HK-2 (cell line): ENCODE measurements at regions not wholly inside any gene's neighbourhood (a gene's known extent, or its start where the extent isn't known, plus 50 kb on each side); places are given as distances from the start of the nearest gene placed in this dataset.
A peak's percentile ranks its signal among the peaks of the same experiment; 100 is the strongest.

ENCODE experiments used
- DNase-seq: peaks from one replicate; pipeline ENCODE4 v3.0.0-alpha.2; 2018; ENCODE audit not compliant: unreplicated experiment

DNA sequence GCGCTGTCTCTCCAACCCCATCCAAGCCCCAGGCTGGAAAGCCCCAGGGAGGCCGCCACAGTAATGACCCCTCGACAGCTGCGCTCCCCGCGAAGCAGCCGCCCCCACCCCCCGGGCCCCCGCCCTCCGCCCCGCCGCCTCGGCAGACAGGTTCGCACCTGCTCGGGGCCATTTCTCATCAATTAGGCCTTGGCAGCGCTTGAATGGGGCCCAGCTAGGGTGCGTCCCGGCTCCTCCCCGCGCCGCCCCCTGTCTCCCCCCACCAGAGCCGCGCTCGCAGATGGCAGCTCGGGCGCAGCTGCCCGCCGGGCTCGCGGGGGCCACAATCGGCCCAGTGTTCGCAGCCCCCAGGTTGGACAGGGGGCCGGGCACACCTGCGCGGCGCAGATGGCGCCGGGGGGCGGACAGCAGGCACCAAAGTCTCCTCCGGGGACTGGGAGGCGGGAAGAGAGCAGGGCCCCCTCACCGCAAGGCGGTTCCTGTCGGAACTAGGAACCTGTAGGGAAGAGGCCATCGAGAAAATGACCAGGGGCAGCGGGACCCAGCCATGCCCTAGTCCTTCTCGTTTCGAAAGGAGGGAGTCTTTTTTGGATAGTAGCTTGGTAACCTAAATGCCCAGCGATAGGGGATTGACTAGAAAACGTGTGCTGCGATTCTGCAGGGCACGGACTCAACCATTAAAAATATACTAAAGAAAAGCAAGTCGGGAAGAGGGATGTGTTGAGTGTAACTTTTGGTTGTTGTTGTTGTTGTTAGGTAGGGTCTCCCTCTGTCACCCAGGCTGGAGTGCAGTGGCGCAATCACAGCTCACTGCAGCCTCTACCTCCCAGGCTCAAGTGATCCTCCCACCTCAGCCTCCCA is 83.2 kb upstream of the EYA2 start:
- no peak for DNase-seq

DNA sequence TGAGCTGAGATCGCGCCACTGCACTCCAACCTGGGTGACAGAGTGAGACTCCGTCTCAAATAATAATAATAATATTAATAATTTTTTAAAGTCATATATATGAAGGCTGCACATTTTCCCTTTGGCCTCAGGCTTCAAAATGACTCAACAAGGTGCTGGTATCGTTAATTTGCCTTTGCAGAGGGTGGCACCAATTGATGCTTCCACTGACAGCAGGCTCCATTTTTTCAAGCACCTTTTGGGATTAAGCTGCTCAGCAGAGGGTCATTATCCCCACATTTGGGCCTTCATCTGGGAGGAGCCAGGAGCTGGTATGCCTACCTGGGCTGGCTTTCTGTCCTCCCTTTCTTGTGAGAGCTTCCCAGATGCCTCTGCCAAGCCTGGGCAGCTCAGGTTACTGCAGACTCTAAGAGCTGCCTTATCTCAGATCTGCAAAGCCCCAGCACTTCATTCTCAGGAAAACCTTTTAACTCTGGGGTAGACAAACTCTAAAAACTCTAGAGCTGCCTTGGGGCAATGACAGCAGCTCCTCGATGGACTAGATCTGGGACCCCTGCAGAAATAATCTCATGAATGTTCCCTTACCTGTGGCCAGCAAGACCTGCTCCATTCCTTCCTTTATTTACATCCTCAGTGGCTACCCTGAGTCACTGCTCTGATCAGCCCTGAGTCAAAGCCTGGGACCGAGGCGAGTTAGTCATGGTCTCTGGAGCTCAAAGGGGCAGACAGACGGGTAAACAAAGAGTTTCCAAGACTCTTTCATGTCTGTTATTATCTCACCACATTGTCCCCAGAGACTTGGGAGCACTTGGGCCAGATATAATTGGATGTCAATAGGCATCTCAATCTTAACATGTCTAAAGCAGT is 80.0 kb upstream of the EYA2 start:
- peak; percentile 52 for DNase-seq

DNA sequence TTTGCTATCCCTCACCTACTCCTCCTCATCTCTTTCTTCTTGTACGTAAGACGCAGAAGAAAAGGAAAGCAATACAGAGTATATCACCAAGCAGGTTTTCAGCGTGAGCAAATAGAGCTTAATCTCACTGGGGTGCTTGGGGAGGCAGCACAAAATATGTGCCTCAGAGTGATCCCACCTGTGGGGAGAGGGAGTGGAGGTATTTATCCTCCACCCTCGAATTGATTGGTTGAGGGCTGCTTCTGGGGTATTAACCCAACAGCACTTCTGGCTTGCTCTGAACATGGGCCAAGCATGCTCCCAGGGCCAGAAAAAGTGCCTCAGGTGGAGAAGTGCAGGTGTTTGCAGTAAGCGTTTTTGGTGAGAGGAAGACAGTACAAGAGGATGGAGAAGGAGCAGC is 78.5 kb upstream of the EYA2 start:
- no peak for DNase-seq

GRCh38 chr20:46816886-46817638 is 77.6 kb upstream of the EYA2 start:
- DNase-seq: no peak

GRCh38 chr20:46820682-46821081 is 74.0 kb upstream of the EYA2 start:
- DNase-seq: no peak

DNA sequence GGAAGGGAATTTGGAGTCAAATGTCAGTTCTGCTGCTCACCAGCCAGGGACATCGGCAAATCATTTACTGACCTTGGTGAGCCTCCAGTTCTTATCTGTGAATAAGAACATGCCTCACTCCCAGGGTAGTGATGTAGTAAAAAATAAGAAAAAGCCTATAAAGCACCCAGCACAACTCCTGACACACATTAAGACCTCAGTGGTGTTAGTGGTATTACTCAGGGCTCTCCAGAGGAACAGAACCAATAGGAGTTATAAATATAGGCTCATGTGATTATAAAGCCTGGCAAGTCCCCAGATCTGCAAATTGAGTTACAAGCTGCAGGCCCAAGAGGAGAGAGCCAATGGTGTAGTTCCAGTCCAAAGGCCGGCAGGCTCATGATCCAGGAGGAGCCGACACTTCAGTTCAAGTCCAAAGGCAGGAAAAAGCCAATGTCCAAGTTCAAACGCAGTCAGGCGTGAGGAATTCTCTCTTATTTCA is 71.3 kb upstream of the EYA2 start:
- DNase-seq: no peak

GRCh38 chr20:46823753-46824152 is 70.9 kb upstream of the EYA2 start:
- DNase-seq: no peak

DNA sequence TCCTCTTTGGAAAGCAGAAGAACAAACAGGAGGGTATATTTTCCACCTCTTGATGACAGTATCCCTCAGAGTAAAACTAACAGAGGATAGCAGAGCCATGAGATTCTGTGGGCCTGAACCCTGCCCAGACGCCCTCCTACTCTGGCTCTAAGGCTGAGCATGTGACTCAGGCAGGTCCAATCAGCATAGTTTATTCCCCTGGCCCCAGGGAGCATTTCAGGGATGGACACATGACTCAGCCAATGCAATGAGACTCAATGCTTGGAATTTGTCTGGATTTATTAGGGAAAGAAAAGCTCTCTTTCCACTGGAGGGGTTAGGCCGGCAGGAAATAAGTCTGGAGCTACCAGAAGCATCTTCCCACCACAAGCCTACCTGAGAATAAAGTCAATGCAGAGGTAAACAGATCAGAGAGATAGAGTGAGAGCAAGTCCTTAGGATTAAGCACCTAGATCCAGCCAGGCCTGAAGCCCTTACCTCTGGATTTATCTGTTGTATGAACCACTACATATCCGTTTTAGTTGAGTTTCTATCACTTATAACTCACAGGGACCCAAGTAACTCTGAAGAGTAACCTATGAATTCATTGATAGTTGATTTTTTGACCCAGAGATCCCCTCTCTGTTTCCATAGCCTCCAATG is 68.2 kb upstream of the EYA2 start:
- DNase-seq: no peak

GRCh38 chr20:46827718-46828458 is 66.8 kb upstream of the EYA2 start:
- no peak for DNase-seq

- no peak for DNase-seq
These were observed 66.2 kb upstream of the EYA2 start for GRCh38 chr20:46828471-46828870.

- DNase-seq: no peak
These were observed 63.6 kb upstream of the EYA2 start for GRCh38 chr20:46830886-46831632.

DNA sequence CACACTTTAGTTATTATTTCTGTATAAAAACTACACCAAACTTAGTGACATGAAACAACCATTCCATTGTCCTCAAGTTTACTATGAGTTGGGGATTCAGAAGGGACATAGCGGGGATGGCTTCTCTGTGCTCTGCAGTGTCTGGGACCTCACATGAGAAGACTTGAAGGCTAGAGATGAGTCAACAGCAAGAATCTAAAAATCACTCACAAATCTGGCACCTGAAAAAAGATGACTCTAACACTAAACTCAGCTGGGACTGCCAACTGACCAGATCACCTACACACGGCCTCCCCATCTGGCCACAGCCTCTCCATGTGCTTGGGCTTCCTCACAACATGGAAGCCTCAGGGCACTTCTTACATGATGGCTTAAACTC is 63.0 kb upstream of the EYA2 start:
- no peak for DNase-seq

- no peak for DNase-seq
These were observed 62.1 kb upstream of the EYA2 start for GRCh38 chr20:46832555-46832954.

DNA sequence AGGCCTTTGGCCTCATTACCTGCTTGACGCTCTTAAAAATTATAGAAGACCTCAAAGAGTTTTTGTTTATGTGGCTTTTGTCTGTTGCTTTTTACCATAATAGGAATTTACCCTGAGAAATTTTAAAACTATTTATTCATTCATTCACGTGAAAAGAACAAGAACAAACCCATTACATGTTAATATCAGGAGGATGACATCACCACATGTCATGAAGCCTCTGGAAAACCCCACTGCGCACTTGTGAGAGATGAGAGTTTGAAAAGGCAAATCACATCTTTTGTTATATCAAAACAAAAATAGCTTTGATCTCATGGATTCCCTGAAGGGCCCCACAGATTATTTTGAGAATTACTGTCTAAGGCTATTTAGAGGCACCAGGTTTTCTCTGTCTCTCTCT is 61.3 kb upstream of the EYA2 start:
- no peak for DNase-seq

DNA sequence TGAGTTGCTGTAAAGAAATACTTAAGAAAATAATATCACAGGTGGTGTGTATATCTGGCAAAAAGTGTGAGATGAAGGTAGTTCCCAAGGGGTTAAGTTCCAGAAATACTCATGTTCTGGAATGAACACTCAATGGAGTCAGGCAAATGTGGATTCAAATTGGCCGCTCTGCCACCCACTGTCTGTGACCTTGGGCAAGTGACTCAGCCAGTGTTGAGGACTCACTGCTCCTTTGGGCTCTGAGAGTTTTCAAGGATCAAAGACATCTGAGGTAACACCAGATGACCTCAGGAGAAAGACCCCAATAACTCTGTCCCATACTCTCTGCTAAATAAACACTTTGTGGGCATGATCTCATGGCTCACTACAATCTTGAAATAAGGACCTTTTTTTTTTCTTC is 59.2 kb upstream of the EYA2 start:
- DNase-seq: no peak

GRCh38 chr20:46837083-46837482 is 57.6 kb upstream of the EYA2 start:
- DNase-seq: no peak

GRCh38 chr20:46838011-46838410 is 56.6 kb upstream of the EYA2 start:
- DNase-seq: no peak

DNA sequence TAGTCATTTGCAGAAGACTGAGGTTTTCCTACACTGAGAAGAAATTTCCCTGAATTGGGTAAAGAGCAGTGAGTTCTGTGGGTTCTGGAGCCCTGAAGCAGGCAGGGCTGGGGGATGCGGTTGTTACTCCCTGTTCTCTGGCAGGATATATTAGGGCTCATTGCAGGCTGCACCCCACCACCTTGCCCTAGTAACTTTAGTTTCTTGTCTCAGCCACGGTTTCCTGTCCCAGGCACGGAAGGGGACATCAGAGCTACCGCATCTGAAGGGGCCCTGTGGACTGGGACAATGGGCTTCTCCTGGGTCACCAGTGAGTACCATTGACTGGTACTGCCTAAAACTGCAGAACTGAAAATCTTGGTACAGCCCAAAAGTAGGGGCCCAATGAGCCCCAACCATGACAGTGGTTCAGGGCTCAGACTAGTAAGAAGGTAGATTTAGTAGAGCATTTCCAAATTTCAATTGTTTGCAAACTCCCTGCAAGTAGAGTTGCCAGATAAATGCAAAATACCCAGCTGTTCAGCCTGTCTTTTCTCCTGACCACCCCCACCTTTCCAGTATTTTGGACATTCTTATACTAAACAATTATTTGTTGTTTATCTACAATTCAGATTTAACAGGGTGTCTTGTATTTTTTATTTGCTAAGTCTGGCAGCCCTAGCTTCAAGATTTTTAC is 54.5 kb upstream of the EYA2 start:
- DNase-seq: no peak
